ENCODE measurements at regions not wholly inside any gene's neighbourhood (a gene's known extent, or its start where the extent isn't known, plus 50 kb on each side); places are given as distances from the start of the nearest gene placed in this dataset.

DNA sequence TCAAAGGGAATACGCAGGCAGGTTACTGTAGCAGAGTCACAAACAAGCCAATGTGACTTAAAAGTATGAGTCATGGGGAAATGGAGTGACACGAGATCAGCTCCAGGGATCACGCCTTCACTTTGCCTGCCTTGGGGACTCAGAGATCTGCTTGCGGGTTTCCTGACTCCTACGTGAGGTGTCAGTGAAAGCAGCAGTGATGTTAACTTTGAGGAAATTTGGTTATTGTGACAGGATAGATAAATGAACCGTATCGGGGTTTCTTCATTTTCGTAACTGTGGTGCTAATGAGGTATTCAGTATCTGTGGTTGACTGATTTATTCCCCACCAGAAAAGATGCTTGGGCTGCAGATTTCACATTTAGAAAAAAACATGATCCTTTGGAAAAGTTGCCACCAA, 383.3 kb upstream of the ZFP42 start:
- H3K4me1 Mint-ChIP-seq (ENCODE audit: low read depth) = no peaks in the 10 kb centered on the region
- H3K9me3 Mint-ChIP-seq = peaks cover 4% of the 10 kb centered on the region
- no peaks in the 10 kb centered on the region for H3K27me3 Mint-ChIP-seq (ENCODE audit: low read depth)

DNA sequence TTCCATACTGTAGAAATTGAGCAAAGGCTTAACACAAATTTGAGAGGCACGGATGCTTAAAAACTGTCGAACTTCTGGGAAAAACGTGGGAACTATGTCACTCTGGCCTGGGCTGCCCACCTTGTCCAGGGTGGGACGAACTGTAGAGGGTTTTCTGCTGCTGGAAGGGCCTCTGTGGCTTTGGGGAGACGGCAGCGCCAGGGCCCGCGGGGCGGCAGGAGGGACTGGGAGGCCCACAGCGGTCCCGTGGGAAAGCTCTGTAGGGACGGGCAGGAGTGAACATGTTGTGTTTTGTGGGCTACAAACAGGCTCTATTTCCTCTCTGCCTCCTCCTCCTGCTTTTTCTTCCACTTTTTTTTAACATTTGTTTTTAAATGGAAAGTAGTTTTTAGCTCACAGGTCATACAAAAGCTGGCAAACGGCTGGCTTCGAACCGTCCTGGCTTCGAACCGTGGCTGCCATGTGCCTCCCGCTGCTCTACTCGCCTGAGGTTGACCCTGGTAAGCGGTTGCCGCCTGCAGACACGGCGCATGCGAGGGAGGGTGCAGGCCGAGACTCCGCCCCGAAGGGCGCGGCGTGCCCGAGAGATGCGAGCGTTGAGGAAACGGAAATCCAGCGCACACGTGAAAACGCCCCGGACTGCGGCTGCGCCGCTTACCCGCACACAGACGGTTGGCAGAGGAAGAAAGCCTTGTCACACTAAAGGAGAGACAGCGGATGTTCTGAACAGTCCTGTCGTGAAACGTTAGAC, 382.3 kb upstream of the ZFP42 start:
- Mint-ChIP-seq H3K9me3 (peaks cover 4% of the 10 kb centered on the region), H3K4me3 (no peak overlapping the region), H3K4me1 (ENCODE audit: low read depth) (no peaks in the 10 kb centered on the region), H3K27me3 (ENCODE audit: low read depth) (no peaks in the 10 kb centered on the region), H3K36me3 (ENCODE audit: low read depth) (no peaks in the 10 kb centered on the region), H3K27ac (no peak overlapping the region)

More for the DNA sequence above, 383.3 kb upstream of the ZFP42 start:
- H3K36me3 Mint-ChIP-seq (ENCODE audit: low read depth) = no peaks in the 10 kb centered on the region
- no peak overlapping the region for H3K4me3 Mint-ChIP-seq
- no peak overlapping the region for H3K27ac Mint-ChIP-seq

DNA sequence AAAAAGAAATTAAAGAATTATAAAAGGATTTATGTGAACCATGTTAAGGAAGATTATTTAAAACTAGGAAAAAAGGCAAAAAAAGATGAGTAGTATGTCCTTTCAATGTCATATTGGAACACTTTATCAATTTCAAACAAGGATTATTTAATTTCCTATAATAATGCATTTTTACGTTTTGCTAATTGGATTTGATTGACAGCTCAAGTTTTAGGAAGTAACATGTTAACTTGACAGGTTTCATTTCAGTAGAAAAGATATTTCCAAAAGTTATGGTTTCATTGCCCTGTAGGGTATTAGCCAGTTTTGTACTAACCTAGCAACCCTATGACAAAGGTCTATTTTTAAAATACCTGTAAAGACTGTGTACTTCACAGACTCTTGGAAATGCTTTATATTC, 379.6 kb upstream of the ZFP42 start:
- Mint-ChIP-seq H3K36me3 (ENCODE audit: low read depth) (no peaks in the 10 kb centered on the region), H3K4me1 (ENCODE audit: low read depth) (no peaks in the 10 kb centered on the region), H3K4me3 (no peak overlapping the region), H3K9me3 (peaks cover 3% of the 10 kb centered on the region), H3K27ac (no peak overlapping the region), H3K27me3 (ENCODE audit: low read depth) (no peaks in the 10 kb centered on the region)

- no peaks in the 10 kb centered on the region for H3K27me3 Mint-ChIP-seq (ENCODE audit: low read depth)
- H3K4me1 Mint-ChIP-seq (ENCODE audit: low read depth) = no peaks in the 10 kb centered on the region
- no peaks in the 10 kb centered on the region for H3K36me3 Mint-ChIP-seq (ENCODE audit: low read depth)
- no peak overlapping the region for H3K4me3 Mint-ChIP-seq
- no peaks in the 10 kb centered on the region for H3K9me3 Mint-ChIP-seq
- H3K27ac Mint-ChIP-seq = no peak overlapping the region
Measured at GRCh38 chr4:187617113-187617512, 378.5 kb upstream of the ZFP42 start.

GRCh38 chr4:187618701-187619281, 376.8 kb upstream of the ZFP42 start:
- no peaks in the 10 kb centered on the region for H3K36me3 Mint-ChIP-seq (ENCODE audit: low read depth)
- no peaks in the 10 kb centered on the region for H3K9me3 Mint-ChIP-seq
- H3K4me3 Mint-ChIP-seq = no peak overlapping the region

DNA sequence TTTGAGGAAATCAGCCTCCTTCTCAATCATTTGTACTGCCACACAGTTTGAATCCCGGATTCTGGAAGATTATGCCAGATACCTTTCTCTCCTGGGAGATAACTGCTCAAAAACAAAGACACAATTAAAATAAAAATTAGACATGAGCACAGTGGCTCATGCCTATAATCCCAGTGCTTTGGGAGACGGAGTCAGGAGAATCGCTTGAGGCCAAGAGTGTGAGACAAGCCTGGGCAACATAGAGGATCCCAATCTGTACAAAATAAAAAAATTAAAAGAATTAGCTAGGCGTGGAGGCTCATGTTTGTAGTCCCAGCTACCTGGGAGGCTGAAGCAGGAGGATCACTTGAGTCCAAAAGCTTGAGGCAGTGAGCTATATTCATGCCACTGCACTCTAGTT, 376.3 kb upstream of the ZFP42 start:
- Mint-ChIP-seq H3K27ac (no peak overlapping the region), H3K27me3 (ENCODE audit: low read depth) (no peaks in the 10 kb centered on the region), H3K4me1 (ENCODE audit: low read depth) (no peaks in the 10 kb centered on the region), H3K9me3 (no peaks in the 10 kb centered on the region), H3K4me3 (no peak overlapping the region), H3K36me3 (ENCODE audit: low read depth) (no peaks in the 10 kb centered on the region)

More at GRCh38 chr4:187618701-187619281, 376.8 kb upstream of the ZFP42 start:
- Mint-ChIP-seq H3K4me1 (ENCODE audit: low read depth) (no peaks in the 10 kb centered on the region), H3K27ac (no peak overlapping the region), H3K27me3 (ENCODE audit: low read depth) (no peaks in the 10 kb centered on the region)

- no peaks in the 10 kb centered on the region for H3K27me3 Mint-ChIP-seq (ENCODE audit: low read depth)
- no peaks in the 10 kb centered on the region for H3K9me3 Mint-ChIP-seq
- no peak overlapping the region for H3K27ac Mint-ChIP-seq
- no peaks in the 10 kb centered on the region for H3K36me3 Mint-ChIP-seq (ENCODE audit: low read depth)
- H3K4me1 Mint-ChIP-seq (ENCODE audit: low read depth) = no peaks in the 10 kb centered on the region
- no peak overlapping the region for H3K4me3 Mint-ChIP-seq
Measured at GRCh38 chr4:187632260-187632995, 363.1 kb upstream of the ZFP42 start.

DNA sequence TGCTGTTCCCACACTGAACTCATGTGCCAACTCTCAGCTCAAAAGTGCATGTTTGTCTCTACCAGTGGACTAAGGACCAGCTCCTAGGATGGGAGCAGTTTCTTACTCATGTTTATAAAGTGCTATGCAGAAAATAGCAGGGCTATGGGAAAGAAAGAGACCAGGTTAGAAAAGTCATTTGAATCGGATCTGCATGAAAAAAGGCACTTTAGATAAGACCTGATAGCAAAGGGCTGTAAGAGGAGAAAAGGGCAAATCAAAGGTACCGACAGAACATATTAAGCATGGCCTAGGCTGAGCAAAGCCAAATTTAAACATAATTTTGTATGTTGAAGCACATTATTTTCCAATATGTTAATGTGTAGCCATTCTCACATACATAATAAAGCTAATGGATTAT, 362.3 kb upstream of the ZFP42 start:
- Mint-ChIP-seq H3K9me3 (no peaks in the 10 kb centered on the region), H3K4me1 (ENCODE audit: low read depth) (no peaks in the 10 kb centered on the region), H3K27me3 (ENCODE audit: low read depth) (no peaks in the 10 kb centered on the region), H3K4me3 (no peak overlapping the region), H3K36me3 (ENCODE audit: low read depth) (no peaks in the 10 kb centered on the region), H3K27ac (no peak overlapping the region)

DNA sequence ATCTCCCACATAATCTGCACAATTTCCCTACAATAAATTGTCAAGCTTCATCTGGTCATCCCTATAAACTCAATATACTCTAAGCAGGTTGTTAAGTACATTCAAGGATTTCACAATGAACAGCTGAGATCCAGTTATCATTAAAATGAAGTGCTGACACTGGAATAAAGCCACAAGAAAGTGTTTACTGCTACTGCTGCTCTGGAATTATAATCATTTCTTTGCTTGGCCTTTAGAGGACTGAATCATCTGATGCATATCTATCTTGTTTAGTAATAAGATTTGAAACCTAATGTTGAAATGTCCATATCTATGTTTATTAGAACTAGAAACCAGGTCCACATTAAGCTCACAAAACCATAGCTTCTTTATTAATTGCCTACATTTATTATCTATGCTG, 338.6 kb upstream of the ZFP42 start:
- no peak overlapping the region for H3K4me3 Mint-ChIP-seq
- no peak overlapping the region for H3K27ac Mint-ChIP-seq
- H3K27me3 Mint-ChIP-seq (ENCODE audit: low read depth) = no peaks in the 10 kb centered on the region
- H3K36me3 Mint-ChIP-seq (ENCODE audit: low read depth) = no peaks in the 10 kb centered on the region
- H3K4me1 Mint-ChIP-seq (ENCODE audit: low read depth) = no peaks in the 10 kb centered on the region
- H3K9me3 Mint-ChIP-seq = peaks cover 16% of the 10 kb centered on the region

DNA sequence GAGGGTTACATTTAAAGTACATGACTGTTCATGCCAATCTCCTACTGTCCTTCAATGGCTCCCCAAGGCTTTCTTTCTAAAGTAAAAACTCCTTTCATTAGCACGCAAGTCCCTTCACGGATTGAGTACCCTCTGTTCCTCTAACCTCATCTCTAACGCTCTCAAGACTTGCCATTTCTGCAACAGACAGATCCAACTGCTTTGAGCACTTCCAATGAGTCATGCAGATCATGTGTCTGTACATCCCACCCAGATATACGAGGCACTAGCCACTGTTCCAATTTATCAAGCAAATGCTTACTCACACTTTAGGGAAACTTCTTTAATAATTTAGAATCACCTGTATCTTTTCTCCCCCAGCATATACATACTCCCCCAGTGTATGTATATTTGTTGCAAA, 332.5 kb upstream of the ZFP42 start:
- H3K36me3 Mint-ChIP-seq (ENCODE audit: low read depth) = no peaks in the 10 kb centered on the region
- peaks cover 11% of the 10 kb centered on the region for H3K9me3 Mint-ChIP-seq
- no peaks in the 10 kb centered on the region for H3K27me3 Mint-ChIP-seq (ENCODE audit: low read depth)
- no peak overlapping the region for H3K27ac Mint-ChIP-seq
- H3K4me3 Mint-ChIP-seq = no peak overlapping the region
- no peaks in the 10 kb centered on the region for H3K4me1 Mint-ChIP-seq (ENCODE audit: low read depth)

DNA sequence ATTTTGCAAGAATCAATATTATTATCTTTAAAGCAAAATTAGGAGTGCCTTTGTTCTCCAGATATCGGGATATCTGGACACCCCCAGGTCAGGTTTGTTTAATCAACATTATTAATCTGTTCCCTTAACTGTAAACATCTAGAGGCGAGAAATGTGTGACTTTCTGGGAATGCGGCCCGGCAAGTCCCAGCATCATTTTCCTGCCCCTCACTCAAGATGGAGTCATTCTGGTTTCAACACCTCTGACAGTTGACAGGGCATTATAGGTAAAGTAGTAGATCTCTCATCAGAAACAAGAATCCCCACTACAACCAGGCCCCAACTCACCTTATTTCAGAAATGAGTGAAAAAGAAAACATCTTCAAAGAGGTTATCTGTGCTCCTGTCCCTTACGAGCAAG, 331.6 kb upstream of the ZFP42 start:
- H3K4me3 Mint-ChIP-seq = no peak overlapping the region
- H3K4me1 Mint-ChIP-seq (ENCODE audit: low read depth) = no peaks in the 10 kb centered on the region
- no peaks in the 10 kb centered on the region for H3K27me3 Mint-ChIP-seq (ENCODE audit: low read depth)
- H3K27ac Mint-ChIP-seq = no peak overlapping the region
- no peaks in the 10 kb centered on the region for H3K36me3 Mint-ChIP-seq (ENCODE audit: low read depth)
- peaks cover 11% of the 10 kb centered on the region for H3K9me3 Mint-ChIP-seq

GRCh38 chr4:187665086-187665485, 330.5 kb upstream of the ZFP42 start:
- no peaks in the 10 kb centered on the region for H3K4me1 Mint-ChIP-seq (ENCODE audit: low read depth)
- peaks cover 13% of the 10 kb centered on the region for H3K9me3 Mint-ChIP-seq
- H3K4me3 Mint-ChIP-seq = no peak overlapping the region
- no peaks in the 10 kb centered on the region for H3K36me3 Mint-ChIP-seq (ENCODE audit: low read depth)
- H3K27me3 Mint-ChIP-seq (ENCODE audit: low read depth) = no peaks in the 10 kb centered on the region
- no peak overlapping the region for H3K27ac Mint-ChIP-seq

GRCh38 chr4:187666034-187666433, 329.5 kb upstream of the ZFP42 start:
- H3K9me3 Mint-ChIP-seq = peaks cover 22% of the 10 kb centered on the region
- no peaks in the 10 kb centered on the region for H3K27me3 Mint-ChIP-seq (ENCODE audit: low read depth)
- H3K4me1 Mint-ChIP-seq (ENCODE audit: low read depth) = no peaks in the 10 kb centered on the region
- no peaks in the 10 kb centered on the region for H3K36me3 Mint-ChIP-seq (ENCODE audit: low read depth)
- no peak overlapping the region for H3K27ac Mint-ChIP-seq
- H3K4me3 Mint-ChIP-seq = no peak overlapping the region

DNA sequence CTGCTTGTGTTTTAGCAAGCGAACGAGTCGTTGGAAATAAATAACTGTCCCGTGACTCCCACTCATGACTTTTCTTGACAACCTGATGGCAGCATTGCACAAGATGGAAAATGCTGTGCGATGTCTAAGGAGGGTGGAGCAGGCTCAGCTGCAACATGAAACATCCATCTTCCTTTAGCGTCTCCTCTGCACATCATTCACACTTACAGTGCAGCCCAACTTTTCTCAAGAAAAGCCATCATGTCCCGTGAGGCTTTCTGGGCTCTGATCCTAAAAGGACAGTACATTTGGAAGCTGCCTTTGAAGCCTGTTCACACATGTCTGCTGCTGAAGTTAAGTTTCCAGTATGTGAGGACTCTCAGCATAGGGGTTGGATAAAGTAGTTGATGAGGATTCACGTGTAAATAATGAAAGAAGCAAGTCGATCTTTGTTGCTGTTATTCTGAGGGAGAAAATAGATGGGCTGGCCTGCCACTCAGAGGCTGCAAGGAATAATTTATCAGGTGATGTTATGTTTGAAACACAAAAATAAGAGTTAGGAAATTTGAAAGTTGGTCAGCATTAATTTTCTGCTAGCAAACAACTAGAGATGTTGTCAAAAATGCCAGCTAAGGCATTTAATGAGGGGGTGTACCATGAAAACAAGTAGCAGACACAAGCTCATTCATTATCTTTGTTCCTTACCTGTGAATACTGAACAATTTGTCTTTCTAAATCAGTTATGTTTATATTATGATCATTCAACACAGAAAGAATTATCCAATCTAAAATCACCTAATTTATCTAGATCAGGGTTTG, 328.7 kb upstream of the ZFP42 start:
- no peak overlapping the region for H3K4me3 Mint-ChIP-seq
- no peak overlapping the region for H3K27ac Mint-ChIP-seq
- no peaks in the 10 kb centered on the region for H3K27me3 Mint-ChIP-seq (ENCODE audit: low read depth)
- H3K36me3 Mint-ChIP-seq (ENCODE audit: low read depth) = no peaks in the 10 kb centered on the region
- peaks cover 23% of the 10 kb centered on the region for H3K9me3 Mint-ChIP-seq
- no peaks in the 10 kb centered on the region for H3K4me1 Mint-ChIP-seq (ENCODE audit: low read depth)

Measured in T-helper 1 cell treated with Interleukin-12 subunit alpha and Interleukin-12 subunit beta and Interleukin-4 antibody, amounts not matched to agents 30 μg/mL and 1 μg/mL, for 36 hours (primary cell).